KOPT-K1 (cell line): ENCODE measurements at regions not wholly inside any gene's neighbourhood (a gene's known extent, or its start where the extent isn't known, plus 50 kb on each side); places are given as distances from the start of the nearest gene placed in this dataset.
"Not testable (repeated sequence)": the region's sequence is repeated elsewhere in the genome, so short reads cannot be mapped to it uniquely, and the experiment has no call there.

Experiments used
- H3K27ac ChIP-seq: fragments of 200-600 bp; sonication (generic); 2 replicates; pipeline ENCODE4 v1.5.1; 2016; ENCODE audit warnings: antibody characterized with exemption, mild to moderate bottlenecking, low read depth, low read length; ENCODE audit not compliant: poor library complexity, severe bottlenecking
- H3K36me3 ChIP-seq: fragments of 200-600 bp; sonication (generic); 2 replicates; pipeline ENCODE4 v1.5.1; 2017; ENCODE audit warnings: antibody characterized with exemption, mild to moderate bottlenecking, low read length, moderate library complexity; ENCODE audit not compliant: insufficient read depth
- H3K9me3 ChIP-seq: fragments of 200-600 bp; sonication (generic); 2 replicates; pipeline ENCODE4 v1.5.1; 2017; ENCODE audit warnings: antibody characterized with exemption, low read length, mild to moderate bottlenecking; ENCODE audit not compliant: insufficient read depth, poor library complexity, severe bottlenecking

DNA sequence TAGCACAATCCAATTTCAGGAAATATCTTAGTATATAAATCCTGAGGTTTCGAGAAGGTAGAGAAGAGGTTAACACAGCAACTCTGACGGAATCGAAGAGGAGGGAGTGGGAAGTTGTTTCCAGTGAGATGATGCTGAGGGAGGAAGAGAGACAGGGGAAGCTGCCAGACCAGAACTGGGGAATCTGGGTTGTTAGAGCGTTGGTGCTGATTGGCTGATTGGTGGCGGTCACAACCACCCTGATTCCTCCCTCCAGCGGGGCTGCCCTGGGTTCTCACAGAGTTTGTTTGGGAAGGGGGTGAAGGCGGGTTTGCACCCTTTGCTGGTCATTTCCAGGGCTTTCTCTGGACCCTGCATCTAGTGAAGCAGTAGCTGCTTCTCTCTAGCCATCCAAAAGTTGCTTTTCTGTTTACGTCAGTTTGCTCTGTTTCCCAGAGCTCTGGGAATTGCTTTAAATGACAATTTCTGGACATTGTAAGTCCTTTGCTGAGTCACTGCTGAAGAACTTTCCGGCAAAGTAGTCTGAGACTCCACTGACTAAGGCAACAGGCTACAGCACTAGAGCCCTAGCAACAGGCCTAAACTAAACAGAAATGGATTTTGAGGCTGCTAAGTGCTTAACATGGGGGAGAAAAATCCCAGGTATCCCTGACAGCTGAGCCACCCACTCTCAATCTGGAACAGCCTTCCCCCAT lies 90.1 kb downstream of the TENT5C start:
- Histone ChIP-seq H3K36me3 (no peaks in the 10 kb centered on the region), H3K9me3 (no peaks in the 10 kb centered on the region), H3K27ac (no peak overlapping the region)

DNA sequence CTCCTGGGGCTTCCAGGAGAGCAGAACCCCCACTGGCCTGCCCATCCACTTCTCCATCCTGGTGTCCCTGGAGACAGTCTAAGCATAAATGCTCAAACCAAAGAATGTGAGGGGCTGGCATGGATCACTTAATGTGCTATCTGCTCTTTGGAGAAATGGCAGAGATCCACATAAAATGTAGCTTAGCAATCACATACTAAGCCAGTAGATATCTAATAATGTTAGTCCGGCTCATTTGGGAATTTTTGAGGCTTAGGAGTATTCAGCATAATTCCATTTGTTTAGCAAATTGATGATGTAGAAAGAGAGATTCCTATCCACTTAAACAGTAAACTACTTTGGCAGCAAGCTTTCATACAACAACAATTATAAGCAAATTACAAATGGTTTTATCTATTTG lies 90.7 kb downstream of the TENT5C start:
- no peaks in the 10 kb centered on the region for H3K36me3 ChIP-seq
- no peaks in the 10 kb centered on the region for H3K9me3 ChIP-seq
- H3K27ac ChIP-seq, result no peak overlapping the region

- no peaks in the 10 kb centered on the region for H3K36me3 ChIP-seq
- no peak overlapping the region for H3K27ac ChIP-seq
- H3K9me3 ChIP-seq, result no peaks in the 10 kb centered on the region
Measured at GRCh38 chr1:117697220-117697781, 91.5 kb downstream of the TENT5C start.

- no peaks in the 10 kb centered on the region for H3K36me3 ChIP-seq
- H3K27ac ChIP-seq, result no peak overlapping the region
Measured at GRCh38 chr1:117698398-117699160, 92.7 kb downstream of the TENT5C start.

DNA sequence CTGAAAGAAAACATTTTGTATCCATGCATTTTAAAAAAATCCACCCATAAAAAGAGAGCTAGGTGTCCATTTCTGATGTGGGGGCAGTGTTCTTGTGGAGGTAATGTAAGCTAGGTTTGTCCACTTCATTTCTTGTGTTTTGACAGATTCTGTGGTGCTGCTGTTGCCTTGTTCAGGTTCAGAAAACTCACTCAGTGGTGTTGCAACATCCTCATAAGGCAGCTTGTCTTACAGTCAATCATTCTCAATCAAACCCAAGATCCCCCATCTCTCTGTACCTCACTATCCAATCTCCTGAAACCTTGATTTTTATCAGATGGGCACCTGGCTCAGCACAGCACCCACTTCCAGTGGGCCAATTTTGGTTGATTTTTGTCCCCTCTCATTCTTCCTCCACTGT lies 94.1 kb downstream of the TENT5C start:
- H3K27ac ChIP-seq, result no peak overlapping the region
- no peaks in the 10 kb centered on the region for H3K36me3 ChIP-seq
- no peaks in the 10 kb centered on the region for H3K9me3 ChIP-seq

More at GRCh38 chr1:117698398-117699160, 92.7 kb downstream of the TENT5C start:
- no peaks in the 10 kb centered on the region for H3K9me3 ChIP-seq

DNA sequence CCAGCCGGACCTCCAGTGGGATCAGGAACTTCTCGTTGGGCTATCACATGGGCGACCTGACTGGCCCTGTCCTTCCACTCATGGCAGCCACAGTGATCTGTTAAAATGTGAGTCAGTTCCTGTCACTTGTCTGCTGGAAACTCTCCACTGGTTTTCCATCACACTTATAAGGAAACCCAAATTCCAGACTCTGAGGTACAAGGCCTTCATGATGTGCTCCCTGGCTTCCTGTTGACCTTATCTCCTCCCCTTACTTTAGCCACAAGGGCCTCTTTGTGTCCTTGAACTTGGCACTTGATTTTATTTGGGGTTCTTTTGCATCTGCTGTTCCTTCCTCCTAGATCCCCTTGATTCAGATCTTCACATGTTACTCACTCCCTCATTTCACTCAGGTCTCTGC lies 96.8 kb downstream of the TENT5C start:
- Histone ChIP-seq H3K27ac (no peak overlapping the region), H3K9me3 (no peaks in the 10 kb centered on the region), H3K36me3 (no peaks in the 10 kb centered on the region)

- Histone ChIP-seq H3K36me3 (no peaks in the 10 kb centered on the region), H3K9me3 (no peaks in the 10 kb centered on the region), H3K27ac (no peak overlapping the region)
Measured at GRCh38 chr1:117707371-117707770, 101.5 kb downstream of the TENT5C start.

- H3K27ac ChIP-seq, result no peak overlapping the region
- H3K9me3 ChIP-seq, result no peaks in the 10 kb centered on the region
- H3K36me3 ChIP-seq, result no peaks in the 10 kb centered on the region
Measured at GRCh38 chr1:117708323-117709248, 102.7 kb downstream of the TENT5C start.

GRCh38 chr1:117709249-117709691 lies 103.4 kb downstream of the TENT5C start:
- Histone ChIP-seq H3K27ac (no peak overlapping the region), H3K9me3 (no peaks in the 10 kb centered on the region), H3K36me3 (no peaks in the 10 kb centered on the region)

DNA sequence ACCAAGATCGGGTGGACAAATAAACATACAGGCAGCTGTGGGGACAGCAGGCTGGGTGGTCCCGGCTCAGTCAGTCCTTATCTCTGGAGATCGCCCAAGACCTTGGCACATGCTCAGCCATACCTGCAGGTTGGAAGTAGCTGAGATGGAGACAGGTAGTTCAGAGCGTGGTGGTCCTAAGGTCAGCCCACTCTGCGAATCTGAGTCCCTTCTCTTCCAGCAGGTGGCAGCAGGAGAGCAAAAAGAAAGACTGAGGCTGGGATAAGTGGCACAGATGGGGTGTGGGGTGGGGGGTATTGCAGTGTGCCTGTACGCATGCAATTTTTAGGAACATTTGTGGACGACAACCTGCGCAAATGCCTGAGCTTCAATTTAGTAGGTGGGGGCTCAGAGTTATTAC lies 104.9 kb downstream of the TENT5C start:
- Histone ChIP-seq H3K27ac (no peak overlapping the region), H3K9me3 (peaks cover 5% of the 10 kb centered on the region), H3K36me3 (no peaks in the 10 kb centered on the region)

DNA sequence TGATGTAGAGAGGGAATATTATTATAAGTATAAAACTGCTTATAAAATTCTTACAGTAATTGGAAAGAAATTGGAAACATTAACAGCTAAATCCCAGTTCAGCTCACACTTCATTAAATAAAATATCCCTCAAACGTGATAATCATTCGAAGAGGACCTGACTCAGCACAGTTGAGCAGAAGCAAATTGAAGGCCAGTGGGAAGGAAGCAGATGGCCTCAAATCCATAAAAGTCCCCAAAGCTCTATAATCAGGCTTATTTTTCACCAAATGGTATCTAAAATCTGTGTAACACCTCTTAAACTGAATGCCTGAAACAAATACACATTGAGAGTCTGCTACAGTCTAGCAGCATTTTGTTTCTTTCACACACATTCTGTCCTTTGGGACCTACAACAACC lies 106.8 kb downstream of the TENT5C start:
- H3K36me3 ChIP-seq, result no peaks in the 10 kb centered on the region
- peaks cover 24% of the 10 kb centered on the region for H3K9me3 ChIP-seq
- no peak overlapping the region for H3K27ac ChIP-seq

- peaks cover 31% of the 10 kb centered on the region for H3K9me3 ChIP-seq
- no peaks in the 10 kb centered on the region for H3K36me3 ChIP-seq
- H3K27ac ChIP-seq, result no peak overlapping the region
Measured at GRCh38 chr1:117714546-117714945, 108.7 kb downstream of the TENT5C start.

DNA sequence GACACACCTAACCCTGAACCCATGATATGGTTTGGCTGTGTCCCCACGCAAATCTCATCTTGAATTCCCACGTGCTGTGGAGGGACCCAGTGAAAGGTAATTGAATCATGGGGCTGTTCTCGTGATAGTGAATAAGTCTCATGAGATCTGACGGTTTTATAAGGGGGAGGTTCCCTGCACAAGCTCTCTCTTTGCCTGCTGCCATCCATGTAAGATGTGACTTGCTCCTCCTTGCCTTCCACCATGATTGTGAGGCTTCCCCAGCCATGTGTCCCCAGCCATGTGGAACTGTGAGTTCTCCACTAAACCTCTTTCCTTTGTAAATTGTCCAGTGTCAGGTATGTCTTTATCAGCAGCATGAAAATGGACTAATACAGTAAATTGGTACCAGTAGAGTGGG lies 110.2 kb downstream of the TENT5C start:
- not testable (repeated sequence) for H3K27ac ChIP-seq, H3K36me3 ChIP-seq
- H3K9me3 ChIP-seq, result peaks cover 31% of the 10 kb centered on the region

DNA sequence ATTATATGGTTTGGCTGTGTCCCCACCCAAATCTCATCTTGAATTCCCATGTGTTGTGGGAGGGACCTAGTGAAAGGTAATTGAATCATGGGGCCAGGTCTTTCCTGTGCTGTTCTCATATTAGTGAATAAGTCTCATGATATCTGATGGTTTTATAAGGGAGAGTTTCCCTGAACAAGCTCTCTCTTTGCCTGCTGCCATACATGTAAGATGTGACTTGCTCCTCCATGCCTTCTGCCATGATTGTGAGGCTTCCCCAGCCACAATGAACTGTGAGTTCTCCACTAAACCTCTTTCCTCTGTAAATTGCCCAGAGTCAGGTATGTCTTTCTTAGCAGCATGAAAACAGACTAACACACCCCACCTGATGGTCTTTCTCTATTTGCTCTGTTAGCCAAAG lies 112.1 kb downstream of the TENT5C start:
- peaks cover 31% of the 10 kb centered on the region for H3K9me3 ChIP-seq
- H3K36me3 ChIP-seq, H3K27ac ChIP-seq: not testable (repeated sequence)

- not testable (repeated sequence) for H3K36me3 ChIP-seq, H3K27ac ChIP-seq
- peaks cover 31% of the 10 kb centered on the region for H3K9me3 ChIP-seq
Measured at GRCh38 chr1:117718596-117718995, 112.7 kb downstream of the TENT5C start.
